Omental fat pad (tissue), 3 donors: ENCODE measurements at regions not wholly inside any gene's neighbourhood (a gene's known extent, or its start where the extent isn't known, plus 50 kb on each side); places are given as distances from the start of the nearest gene placed in this dataset.

Source experiments
- ATAC-seq: fragments of 150-250 bp; one replicate; pipeline ENCODE4 v1.9.1; 2016; ENCODE audit warnings: mild to moderate bottlenecking, moderate library complexity; ENCODE audit not compliant: low FRiP score
- DNase-seq: peaks from one replicate; pipeline ENCODE4 v3.0.0-alpha.2; 2019; ENCODE audit warnings: low spot score
- TF ChIP-seq, protein P1 (sequence below), 3 donors: fragments of 450-650 bp; IDR thresholded peaks; one replicate each; pipeline ENCODE4 v1.5.1; 2016 to 2017; ENCODE audit warnings: antibody characterized with exemption in 3 of 3, mild to moderate bottlenecking in 3 of 3, moderate library complexity in 2 of 3

DNA sequence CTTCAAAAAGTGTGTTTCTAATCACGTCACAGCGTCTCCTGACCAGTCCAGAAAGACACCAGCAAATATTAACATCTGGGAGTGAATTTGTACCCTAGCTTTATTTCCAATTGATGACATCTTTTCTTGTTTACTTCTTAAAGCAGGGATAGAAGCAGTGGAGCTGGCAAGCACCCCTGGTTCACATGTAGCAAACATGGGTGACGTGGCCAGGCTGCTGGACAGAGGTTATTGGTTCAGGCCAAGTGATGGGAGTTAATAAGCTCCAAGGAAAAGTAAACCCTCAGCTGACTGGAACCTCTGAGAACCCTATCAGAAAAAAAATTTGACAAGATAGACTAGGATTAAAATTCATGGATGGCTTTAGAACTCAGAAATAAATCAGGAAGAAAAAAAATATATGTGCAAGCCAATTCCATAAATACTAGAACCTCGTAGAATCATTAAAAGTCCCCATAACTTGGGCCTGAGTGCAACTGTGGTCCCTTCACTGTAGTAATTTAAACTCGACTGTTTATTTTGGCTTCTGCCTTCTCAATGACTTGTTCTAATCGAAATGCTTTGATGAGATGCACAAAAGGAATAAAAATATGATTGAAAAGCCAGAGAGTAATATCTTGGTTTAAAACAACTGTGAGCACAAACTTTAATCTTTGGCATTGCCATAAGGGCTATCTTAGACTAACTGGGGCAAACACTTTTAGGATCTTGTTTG is 121.5 kb upstream of the CTAGE1 start:
- no peak for ATAC-seq
- TF ChIP-seq, protein P1, sequence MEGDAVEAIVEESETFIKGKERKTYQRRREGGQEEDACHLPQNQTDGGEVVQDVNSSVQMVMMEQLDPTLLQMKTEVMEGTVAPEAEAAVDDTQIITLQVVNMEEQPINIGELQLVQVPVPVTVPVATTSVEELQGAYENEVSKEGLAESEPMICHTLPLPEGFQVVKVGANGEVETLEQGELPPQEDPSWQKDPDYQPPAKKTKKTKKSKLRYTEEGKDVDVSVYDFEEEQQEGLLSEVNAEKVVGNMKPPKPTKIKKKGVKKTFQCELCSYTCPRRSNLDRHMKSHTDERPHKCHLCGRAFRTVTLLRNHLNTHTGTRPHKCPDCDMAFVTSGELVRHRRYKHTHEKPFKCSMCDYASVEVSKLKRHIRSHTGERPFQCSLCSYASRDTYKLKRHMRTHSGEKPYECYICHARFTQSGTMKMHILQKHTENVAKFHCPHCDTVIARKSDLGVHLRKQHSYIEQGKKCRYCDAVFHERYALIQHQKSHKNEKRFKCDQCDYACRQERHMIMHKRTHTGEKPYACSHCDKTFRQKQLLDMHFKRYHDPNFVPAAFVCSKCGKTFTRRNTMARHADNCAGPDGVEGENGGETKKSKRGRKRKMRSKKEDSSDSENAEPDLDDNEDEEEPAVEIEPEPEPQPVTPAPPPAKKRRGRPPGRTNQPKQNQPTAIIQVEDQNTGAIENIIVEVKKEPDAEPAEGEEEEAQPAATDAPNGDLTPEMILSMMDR (IDR thresholded peaks at IDR 0.05): no peak
- DNase-seq: no peak

DNA sequence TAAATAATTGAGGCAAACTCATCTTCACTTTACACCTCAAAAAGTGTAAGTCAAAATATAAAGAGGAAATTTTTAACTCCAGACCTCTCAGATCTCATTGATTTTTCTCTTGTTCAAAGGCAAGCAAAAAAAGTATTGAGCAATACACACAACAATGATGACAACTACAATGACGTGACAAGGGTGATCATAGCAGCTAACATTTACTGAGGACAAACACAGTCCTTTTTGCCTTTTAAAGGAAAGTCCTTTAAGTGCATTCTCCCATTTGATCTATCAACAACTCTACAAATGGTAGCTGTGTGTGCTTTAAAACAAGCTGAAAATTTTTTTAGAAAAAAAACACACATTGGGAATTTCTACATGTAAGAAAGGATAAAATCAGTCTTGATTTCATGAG is 123.5 kb upstream of the CTAGE1 start:
- TF ChIP-seq, protein P1 (IDR thresholded peaks at IDR 0.05): no peak
- ATAC-seq (no peak), DNase-seq (no peak)

DNA sequence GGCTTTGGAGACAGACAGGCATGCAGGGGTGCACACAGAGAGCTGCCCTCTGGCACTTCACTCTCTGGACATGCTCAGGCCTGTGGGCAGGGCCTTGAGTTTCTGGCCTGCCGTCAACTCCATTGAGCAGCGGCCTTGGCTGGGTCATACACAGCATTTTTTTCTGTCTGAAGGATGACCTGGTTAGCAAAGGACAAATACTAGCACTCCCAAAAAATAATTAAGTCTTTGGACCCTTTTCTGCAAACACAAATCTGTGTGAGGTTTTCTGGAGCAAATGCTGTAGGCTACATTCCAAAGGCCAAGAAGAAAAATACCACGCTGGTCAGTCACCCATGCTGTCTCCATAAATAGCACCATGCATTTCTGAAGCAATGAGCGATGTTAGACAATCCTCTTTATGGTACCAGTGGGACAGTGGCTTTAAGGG is 124.7 kb upstream of the CTAGE1 start:
- TF ChIP-seq, protein P1 (IDR thresholded peaks at IDR 0.05): no peak
- DNase-seq (no peak), ATAC-seq (no peak)

DNA sequence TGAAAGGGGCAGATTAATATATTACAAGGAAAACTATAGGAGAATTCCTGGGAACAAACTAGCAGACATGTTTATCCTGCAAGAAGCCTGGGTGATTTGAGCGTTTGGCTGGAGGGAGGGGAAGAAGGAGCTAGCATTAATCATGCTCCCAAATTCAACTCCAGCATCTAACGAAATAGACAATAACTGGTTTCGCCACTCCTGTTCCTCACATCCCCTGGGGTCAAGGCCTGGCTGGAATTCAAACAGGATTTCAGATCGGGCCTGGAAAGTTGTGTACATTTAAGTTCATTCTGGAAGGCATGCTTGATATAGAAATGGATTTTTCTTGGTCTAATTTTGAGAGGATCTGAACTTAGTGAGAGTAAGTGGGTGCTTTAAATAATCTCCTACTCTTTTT is 126.1 kb upstream of the CTAGE1 start:
- no peak for ATAC-seq
- TF ChIP-seq, protein P1 (IDR thresholded peaks at IDR 0.05): no peak
- no peak for DNase-seq

DNA sequence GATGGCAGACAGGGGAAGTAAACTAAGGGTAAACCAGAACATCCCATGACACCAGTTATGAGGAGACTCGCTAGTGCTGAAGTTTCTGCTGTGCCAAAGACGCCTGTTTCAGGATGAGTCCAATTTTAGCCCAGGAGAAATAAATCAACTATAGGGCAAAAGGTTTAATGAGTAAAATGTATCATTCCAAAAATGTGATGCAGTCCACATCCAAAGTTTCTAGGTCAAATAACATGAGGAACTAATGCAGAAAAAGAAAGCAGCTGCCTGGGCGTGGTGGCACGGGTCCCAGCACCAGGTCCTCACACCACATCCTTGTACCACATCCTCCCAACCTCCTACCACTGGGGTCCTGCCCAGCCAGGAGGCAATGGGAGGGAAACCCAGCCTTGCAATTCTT is 126.9 kb upstream of the CTAGE1 start:
- DNase-seq: no peak
- ATAC-seq: no peak
- TF ChIP-seq, protein P1 (IDR thresholded peaks at IDR 0.05): no peak

DNA sequence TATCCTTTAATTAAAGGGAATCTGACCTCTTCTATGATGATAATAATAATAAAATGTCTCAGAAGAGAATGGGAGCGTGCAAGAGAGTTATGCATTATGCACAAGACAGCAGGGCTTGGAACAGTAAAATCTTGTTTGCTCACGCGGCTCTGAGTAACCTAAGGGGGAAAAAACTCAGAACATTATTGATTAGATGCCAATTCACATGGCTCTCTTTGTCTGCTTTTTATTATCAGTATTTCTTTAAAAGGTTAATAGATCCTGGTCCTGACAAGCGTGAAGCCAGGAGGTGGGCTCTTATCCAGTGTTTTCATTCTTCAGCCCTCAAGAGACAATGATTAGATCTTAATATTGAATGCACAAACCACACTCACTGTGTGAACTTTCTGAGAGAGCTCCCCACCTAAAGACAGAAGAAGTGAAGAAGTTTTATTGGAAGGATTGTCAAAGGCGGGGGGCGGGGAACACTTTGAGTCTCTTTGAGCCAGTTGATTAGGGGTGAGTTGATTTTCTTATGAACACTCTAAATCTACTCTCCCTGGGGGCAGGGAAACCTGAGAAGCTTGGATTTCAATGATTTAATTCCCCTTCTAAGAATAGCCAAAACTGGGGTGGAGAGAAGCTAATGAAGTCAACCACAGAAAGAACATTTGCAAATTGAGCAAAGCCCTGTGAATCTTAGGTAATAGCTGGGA is 127.5 kb upstream of the CTAGE1 start:
- TF ChIP-seq, protein P1 (IDR thresholded peaks at IDR 0.05): no peak
- no peak for ATAC-seq
- DNase-seq: no peak
